Smooth muscle cell of the brain vasculature (primary cell): ENCODE measurements at regions not wholly inside any gene's neighbourhood (a gene's known extent, or its start where the extent isn't known, plus 50 kb on each side); places are given as distances from the start of the nearest gene placed in this dataset.

Experiments used
- DNase-seq: peaks from one replicate; pipeline ENCODE4 v3.0.0-alpha.2; 2012; ENCODE audit warnings: low read depth, low spot score

DNA sequence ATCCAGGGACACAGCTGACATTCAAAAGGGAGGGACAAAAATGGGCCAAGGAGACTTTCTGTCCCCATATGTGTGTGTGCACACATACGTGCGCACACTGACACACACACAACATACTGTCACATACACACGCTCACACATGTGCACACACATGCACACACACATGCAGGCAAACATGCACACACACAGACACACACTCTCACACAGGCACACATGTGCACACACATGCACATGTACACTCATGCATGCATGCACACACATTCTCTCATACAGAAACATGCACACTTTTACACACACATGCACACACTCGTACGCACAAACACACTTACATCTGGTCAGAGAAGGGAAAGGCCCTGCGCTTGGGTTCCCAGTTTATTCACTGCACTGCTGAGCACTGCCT, 155.1 kb upstream of the MKI67 start:
- DNase-seq = no peak

DNA sequence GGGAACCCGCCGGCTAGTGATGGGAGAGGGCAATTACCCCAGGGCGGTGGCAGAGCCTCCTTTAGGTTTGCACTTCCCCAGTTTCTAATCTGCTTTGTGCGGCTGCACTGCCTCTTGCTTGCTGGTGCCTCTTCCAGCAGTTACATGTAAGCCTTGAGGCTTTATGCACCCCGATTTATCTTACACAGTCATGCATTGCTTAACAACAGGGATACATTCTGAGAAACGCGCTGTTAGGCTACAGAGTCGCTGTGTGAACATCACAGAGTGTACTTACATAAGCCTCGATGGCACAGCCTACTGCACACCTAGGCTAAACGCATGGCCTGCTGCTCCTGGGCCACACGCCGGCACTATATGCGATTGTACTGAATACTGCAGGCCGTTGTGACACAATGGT, 155.6 kb upstream of the MKI67 start:
- no peak for DNase-seq

DNA sequence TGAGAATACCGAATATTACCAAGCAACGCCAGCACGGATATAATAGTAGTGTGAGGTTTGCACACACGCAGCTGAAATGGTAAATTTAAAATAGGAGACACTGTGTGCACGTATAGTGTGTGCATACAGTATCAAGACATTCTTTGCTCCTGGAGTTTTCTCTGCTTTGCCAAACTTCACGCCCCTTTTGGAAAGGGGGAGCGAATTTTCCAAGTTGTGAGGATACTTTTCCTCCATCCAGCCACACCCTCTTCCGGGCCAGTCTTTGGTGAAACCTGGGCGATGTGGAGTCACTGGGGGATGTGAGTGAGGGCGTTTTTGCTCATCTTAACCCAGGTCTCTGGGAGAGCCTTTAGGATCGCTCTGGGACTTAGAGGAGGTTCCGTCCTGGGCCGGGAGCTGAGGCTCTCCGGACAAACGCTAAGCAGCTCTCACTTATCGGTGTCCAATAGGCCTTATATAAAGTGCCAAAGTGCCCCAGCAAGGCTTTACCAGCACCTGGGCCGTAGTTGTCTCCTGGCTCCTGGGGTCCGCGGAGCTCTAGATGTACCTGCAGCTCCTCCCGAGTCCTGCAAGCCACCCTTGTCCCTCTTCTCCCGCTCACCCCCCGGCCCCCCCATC, 160.0 kb upstream of the MKI67 start:
- DNase-seq = no peak

DNA sequence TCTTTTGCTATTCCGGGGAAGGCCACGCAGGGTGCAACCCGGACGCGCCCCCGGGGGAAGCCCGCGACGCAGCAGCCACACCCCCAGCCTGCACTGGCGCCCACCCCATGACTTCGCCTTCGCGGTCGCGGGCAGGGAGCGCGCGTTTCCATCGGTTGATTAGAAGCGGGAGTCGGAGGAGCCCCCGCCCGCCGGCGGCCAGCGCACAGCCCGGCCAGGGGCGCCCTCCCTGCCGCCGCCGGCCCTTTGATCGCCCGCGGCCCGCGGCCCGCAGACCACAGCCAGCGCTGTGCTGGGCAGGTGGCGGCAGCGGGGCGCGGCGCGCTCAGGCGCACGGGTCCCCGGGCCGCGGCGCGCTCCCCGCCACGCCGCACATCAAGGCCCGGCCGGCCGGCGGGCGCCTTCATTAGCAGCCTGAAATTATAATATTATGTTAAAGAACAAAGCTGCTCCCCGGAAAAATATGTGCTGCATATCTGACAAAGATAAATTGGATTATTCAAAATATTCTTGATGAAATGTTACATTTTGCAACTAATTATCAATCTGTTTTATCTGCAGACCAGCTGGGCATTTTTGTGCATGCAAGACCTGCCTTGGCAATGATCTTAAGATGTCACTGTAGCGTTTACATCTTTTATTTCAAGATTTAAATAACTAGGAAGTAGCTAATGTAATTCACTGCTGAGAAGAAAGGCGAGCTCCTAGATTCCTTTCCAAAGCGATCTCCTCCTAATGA, 160.7 kb upstream of the MKI67 start:
- DNase-seq = no peak

DNA sequence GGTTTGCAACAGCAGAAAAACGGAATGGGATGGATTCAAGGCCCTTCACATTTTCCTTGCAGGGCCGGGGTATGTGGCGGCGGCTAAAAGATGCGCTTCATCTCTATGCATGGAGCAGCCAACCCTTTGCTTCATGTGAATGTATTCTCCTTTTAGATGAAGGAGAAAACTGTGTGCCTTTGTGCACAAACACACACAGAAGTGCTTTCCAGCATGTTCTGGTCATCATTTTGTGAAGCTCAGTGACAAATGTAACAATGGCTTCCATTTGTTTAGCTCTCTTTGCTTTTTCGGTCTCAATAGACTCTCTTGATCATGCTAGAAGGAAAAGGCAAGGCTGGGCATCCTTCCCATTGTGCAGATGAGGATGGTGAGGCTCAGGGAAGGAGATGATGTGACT, 161.7 kb upstream of the MKI67 start:
- no peak for DNase-seq

DNA sequence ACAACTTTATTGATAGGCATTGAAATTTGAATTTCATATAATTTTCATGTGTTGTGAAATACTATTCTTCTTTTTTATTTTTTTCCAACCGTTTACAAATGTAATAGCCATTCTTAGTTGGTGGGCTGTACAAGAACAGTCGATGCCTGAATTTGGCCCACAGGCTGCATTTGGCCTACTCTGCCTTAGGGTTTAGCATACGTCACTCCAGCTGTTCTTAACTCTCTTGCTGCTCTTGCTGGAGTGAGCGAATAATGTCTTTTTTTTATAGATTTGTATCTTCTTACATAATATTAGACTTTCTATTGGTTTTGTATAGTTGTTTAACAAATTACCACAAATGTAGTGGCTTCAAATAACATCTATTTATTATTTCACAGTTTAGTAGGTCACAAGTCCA, 163.4 kb upstream of the MKI67 start:
- DNase-seq = no peak

DNA sequence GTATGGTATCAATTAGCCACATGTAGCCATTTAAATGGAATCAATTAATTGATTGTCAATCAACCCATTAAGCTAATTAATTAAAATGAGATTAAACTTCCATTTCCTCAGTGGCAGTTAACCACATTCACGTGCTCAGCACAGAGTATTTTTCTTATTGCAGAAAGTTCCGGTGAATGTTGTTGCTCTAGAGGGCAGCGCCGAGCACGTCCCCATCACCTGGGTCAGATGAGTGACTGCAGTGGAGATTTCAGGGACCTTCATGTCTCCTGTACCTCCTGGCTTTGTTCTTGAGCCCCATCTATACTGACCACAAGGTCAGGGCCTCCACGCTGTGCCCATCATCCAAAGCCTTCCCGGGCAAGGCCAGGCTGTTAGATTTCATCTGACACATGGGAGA, 168.8 kb upstream of the MKI67 start:
- DNase-seq = no peak

DNA sequence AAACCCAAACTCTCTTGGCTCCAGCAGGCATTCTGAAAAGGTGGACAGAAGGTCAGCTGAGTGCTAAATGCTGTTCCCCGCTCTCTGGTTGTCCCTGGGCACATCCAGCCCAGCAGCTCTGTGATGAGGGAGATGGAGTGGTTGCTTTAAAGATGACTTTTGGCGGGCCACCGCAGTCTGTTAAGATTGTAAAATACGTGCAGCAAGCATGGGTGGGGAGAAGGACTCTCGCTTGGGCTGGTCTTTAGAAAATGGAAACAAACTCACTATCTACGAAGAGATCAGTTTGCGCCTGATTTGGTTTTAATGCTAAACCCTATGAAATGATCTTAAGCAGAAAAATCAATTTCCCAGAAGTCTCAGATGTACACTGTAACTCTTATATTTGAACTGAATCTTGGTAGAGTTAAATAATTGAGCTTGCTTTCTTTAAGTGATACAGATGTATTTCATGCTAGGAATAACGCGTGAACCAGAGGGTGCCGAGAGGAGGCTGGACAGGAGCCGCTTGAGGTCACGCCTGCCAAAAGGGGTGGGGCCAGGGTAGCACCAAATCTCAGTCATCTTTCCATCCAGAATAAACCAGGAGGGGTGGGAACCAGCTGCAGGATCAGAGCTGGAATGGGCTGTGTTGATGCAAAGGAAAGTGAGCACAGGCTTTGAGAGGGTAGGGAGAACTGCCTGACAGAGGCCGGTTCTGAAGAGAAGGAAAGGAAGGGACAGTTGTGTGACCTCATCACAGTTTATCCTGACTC, 170.2 kb upstream of the MKI67 start:
- no peak for DNase-seq

DNA sequence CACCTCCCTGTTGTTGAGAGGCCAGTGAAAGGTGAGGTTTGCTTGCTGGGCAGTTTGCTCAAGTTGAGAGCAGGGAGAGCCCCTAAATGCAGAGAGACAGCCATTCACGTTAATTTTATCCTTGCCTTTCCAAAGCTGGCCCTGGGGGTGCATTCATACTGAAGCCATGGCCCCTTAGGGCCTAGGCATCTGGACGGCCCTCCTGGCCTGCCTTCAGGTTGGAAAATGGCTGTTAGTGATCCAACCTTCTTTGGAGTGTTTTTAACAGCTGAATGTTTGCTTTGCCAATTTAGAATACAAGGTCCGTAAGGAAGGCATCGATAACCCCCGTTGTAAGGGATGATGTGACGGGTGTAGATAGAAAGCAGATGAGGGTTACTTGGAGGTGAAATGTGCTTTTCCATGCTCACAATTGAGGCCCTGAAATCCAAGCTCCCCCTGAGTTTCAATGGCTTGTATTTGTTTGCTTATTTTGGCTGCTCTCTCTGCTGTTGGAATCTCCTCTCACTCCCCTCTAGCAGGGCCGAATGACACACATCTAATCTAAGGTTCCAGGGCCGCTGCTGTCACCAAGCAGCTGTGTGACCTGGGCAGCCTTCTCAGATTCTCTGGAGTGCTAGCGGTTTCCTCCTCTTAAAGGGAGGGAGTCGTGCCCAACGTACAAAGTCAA, 171.6 kb upstream of the MKI67 start:
- DNase-seq = no peak

DNA sequence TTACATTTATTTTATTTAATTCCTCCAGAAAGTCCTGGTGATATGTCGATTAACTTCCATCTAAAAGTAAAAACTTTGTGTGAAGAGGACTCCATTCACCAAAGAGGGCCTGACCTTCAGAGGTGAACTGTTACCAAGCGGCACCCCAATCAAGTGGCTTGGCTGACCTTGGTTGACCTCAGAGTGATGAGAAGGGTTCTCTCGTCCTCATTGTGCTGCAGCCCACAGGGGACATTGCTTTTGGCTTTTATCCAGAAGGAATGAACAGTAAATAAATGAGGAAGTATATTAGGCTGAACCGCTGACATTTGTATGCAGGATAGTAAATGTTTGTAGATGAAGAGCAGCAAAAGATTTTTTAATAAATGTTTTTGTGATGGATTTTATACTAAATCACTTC, 172.4 kb upstream of the MKI67 start:
- DNase-seq = no peak

DNA sequence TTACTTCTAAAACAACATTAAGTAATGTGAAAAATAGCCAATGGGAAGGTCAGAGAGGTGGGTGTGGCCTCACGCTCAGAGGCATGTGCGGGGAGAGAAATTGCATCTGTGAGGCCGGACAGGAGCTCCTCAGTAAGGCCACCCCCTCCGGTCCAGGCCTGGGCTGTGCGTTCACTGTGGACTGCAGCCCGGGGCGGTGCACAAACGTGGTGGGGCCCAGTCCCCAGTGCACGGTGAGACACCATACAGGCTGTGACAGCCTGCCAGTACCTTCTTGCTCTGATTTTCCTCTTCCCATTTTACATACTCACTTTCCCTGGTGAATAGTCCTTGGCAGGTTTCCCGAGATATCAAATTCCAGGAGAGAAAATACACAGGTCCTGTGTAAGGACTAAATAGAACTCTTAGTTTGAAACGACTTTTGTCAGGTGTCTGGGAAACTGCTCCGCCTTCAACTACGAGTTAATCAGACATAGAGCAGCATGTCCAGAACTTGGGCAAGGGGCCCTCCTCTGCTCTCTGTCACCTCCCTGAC, 174.1 kb upstream of the MKI67 start:
- DNase-seq = no peak

DNA sequence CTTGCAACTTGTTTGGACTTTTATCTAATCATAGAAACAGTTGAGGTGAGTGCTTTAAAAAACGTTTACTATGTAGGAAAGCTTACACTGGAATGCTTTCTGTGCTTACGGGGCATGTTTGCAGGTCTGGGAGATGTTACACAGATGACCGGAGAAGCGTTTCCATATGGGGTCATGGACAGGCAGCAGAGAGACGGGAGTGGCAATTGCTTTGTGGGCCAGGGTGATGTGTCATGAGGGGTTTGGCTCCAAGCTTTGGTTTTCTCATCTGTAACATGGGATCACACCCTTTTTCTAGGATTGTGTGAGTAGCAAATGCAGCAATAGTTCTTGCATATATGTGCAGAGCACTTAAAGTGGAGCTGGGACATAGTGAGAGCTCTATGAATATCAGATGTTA, 174.8 kb upstream of the MKI67 start:
- no peak for DNase-seq

DNA sequence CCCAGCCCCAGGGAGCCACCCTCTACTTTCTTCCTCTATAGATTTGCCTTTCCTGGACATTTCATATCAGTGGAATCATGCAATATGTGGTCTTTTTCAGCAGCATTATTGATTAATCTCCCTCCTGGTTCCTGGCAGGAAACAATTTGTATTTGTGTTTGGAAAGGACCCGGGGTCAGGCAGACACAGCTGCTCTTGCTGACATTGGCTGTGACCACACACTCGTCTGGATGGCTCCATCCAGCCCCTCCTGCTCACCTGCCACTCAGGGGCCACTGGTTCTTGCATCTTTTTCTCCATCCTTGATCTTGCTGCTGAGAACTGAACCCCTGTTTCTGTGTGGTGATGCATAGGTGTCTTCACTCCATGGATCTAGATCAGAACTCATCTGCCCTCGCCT, 176.6 kb upstream of the MKI67 start:
- DNase-seq = no peak

DNA sequence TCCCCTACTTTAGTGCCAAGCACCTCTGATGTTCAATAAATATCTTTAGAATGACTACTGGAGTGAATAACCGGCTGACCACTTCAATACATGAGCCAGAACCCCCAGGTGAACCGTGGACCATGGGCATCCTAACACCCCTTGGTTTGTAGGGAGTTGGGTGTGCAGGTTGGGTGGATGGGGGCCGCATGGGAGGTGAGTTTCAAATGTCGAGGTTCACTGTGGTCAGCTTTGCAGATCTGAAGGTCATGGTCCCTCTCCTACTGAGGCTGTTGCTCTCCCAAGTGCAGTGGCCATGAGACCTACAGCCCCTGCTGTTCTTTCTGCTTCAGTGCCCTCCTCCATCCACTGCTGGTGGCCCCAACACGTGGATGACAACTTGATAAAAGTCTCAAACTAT, 178.0 kb upstream of the MKI67 start:
- DNase-seq = no peak

DNA sequence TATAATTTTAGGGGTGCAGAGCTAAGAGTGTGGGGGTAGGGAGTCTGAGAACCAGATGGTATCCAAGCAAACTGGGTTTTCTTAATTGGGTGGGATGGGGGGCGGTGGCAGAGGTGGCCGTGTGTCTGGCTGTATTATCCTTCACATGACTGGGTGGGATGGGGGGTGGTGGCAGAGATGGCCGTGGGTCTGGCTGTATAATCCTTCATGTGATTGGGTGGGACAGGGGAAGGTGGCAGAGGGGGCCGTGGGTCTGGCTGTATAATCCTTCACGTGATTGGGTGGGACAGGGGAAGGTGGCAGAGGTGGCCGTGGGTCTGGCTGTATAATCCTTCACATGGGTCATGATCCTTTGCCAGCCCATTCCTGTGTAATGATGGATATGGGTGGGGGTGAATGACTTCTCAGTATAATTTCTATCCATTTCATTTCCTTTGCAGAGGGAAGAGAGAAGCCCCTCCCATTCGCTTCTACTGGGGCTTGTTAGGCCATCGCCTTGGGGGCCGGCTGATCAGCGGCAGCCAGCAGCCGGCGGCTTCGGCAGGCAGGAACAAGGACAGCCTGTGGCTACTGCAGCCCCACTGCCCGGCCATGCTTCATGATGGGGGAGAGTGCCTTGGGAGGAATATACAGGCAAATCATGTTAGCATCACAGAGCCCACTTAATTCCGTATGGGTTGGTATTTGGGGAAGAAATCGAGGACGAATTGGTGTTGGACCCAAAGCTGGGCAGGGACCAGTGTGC, 179.6 kb upstream of the MKI67 start:
- no peak for DNase-seq

DNA sequence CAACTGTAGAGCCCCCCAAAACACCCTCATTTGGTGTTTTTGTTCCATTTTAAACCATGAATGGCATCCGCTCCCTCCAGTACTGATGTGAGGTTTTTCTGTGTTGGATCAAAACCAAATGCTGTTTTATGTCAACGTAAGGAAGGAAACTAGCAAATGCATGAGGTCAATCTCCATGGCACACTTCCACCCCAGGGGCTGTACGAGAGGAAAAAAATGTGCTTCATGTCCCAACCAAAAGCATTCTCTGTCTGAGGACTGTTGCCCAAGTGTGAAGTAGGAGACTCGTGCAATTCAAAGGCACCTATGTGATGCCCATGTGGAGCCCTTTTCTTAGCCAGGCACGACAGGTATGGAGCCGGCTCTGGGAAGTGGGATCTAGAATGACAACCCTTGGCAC, 180.3 kb upstream of the MKI67 start:
- DNase-seq = no peak

DNA sequence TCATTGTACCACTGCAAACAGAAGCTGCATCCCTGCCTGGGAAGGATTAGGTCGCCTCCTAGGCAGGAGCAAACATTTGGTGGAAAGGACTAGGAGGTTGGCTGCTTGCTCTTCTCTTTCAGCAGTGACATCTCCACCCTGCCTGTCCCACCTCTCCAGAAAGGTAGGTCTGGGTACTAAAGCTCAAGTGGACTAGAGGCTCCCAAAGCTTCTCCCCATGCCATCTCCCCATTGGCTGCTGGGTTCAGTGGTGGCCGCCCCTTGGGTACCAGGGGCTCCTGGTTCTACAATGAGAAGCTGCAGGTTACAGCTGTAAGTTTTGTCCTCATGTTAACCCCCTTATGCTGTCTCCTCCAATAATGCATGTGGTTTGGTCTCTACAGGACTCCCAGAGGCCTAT, 180.7 kb upstream of the MKI67 start:
- no peak for DNase-seq

DNA sequence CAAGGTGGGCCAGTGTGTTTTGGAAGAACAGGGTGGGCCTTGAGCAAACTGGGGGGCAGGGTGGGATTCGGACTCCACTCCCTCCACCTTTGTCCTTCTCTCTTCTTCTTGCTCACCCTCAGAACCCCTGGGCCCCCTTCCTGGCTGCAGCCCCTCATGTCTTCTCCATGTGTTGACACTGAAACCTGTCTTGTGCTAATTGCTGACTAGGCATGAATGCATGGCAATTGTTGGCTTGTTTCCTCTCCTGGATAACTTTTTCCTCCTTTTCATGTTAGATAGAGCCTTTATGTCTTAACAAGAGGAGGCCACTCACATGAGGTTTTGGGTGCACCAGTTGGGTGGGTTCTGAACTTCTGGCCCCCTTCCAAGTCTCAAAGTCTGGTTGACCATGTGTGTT, 181.6 kb upstream of the MKI67 start:
- DNase-seq = no peak

DNA sequence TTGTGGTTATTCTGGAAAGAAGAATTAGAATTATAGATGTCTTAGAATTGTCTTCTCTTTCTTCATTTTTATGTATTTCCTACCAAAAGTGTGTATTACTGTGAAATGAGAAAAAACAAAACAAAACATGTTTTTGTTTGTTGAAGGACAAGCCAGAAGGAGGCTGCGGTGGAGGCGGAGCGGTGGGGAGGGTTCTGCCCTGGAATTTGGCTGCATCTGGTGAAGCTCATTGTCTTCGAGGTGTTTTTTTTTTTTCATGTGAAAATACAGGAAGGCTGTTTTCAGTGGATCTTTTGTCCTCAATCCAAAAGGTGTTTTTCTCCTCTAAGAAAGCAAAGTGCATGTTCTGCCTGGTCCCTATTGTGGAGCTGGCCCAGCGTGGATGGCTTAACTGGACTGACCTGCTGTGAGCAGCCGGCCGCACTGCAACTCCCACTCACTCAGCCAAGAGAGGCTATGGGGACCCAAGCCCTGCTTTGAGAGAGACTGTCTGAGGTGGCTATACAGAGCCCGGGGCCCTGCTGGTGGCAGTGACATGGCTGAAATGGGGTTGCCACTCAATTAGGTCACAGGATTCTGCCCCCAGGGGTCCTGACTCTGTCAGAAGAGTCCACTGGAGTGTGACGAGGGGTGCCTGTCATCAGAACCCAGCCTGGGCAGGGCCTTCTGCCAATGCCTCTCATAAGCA, 184.9 kb upstream of the MKI67 start:
- no peak for DNase-seq

DNA sequence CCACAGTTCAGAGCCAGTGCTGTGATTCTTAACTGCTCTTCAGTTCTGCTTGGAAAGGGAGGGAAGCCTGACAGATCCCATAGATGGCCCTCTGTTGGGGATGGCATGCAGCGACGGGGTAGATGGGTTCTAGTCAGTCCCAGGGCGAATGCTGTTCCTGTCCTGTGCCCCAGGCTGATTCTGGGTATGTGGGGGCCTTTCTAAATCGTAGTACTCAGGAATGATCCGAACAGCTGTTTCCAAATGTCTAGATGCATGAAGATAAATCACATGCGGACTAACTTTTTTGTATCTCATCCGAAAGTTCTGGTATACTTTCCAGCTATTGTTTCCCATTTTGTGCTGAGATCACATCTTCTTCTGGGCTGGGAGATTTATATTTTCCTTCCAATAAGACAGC, 186.0 kb upstream of the MKI67 start:
- DNase-seq = no peak

DNA sequence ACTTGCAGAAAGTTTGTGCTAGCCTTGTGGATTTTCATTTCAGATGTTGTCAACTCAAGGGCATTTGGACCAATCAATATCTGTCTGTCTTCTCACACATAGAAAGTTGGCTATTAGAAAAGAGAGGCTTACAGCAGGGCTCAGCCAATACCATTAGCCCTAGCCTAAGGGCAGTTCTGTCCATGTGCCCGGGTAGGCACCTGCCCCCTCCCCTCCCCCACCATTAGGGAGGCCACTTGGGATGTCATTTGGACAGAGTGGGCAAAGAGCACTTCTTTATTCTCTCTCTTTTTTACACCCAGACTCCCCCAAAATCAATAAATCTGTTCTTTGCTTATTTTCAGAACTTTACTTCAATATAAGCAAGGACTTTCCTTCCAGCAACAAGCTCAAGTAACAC, 188.5 kb upstream of the MKI67 start:
- no peak for DNase-seq
